HG03432 (cell line): ENCODE measurements at regions not wholly inside any gene's neighbourhood (a gene's known extent, or its start where the extent isn't known, plus 50 kb on each side); places are given as distances from the start of the nearest gene placed in this dataset.

Experiments
- ATAC-seq: cut with Tn5 transposase; IDR thresholded peaks from one replicate; pipeline ENCODE4 v1.9.1; 2021; ENCODE audit warnings: mild to moderate bottlenecking, moderate library complexity; ENCODE audit not compliant: unreplicated experiment

DNA sequence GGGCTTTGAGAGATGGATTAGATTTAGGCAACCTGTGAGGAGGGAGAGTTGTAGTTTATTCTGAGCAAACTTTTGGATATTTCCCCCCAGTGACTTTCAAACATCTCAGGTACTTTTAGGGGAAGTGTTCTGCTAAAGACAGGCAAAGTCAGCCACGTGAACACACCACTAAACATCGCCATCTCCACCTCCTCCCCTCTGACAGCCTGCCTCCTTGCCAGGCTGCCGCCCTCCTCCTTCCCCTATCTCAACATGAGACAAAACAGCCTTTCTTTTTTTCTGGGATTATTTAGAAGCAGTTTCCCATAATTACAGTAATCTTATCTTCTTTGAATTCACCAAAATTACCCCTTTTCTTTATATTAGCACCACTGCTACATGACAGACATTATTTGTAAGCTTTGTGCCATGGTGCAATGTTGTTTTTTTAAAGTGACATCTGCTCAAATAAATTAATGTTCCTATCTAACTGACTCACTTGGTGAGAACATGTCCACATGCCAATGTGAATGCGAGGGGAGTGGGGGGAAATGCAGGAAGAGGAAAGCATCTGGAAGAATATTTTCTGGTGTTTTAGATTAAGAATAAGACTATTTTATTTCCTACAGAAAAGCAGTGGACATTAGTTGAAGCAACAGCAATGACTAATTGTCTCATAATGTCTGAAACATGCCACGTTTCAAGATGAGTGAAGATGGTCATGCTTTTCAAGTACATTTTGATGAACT lies 147.8 kb upstream of the ATP1B1 start:
- no peak for ATAC-seq

DNA sequence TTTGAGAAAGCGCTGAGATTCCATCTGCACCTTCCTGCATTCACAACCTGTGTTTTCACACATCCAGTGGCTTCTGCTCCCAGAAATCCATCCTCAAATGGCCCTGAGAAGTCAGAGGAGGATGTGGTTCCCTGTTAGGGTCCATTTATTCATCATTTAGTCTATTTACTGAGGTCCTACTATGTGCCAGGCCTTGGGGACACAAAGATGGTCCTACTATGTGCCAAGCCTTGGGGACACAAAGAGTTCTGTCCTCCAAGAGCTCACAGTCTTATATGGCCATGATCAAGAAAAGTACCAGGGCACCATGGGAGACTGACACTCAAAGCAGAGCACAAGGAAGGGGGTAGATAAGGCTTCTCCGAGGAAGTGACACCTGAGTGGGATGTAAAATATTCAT lies 147.1 kb upstream of the ATP1B1 start:
- ATAC-seq = no peak

DNA sequence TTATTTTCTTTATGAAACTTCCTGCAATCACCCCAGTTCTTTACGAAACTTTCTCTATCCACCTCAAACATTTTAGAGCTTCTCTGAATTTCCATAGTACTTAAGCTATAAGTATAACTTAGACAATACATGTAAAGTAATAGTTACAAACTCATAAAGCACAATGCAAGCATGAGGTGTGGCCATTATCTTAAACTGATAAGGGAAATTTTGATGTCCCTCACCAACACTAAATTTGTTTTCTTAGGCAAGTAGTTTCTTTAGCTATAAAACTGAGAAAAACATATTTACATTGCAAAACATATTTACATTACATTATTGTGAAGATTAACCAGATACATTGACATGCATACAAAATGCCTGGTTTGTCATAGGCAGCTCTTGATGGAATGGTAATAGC lies 146.4 kb upstream of the ATP1B1 start:
- ATAC-seq = no peak

DNA sequence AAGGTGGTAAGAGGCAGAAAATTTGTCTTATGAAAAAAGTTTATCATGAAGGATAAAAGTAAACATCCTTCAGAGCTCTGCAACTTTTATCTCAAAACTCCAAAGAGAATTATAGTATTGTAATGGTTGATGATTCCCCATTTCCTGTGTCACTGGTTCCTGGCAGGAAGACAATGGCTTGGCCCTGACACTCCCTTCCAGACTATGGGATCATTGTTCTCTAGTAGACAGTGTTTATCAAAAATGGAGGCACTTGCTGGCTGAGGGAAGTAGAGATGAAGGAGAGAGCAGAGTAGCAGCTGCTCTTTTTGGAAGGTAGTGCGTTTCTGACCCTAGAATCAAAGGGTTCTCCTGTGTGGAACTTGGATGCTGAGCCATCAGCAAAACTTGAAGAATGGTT lies 145.9 kb upstream of the ATP1B1 start:
- ATAC-seq = no peak

DNA sequence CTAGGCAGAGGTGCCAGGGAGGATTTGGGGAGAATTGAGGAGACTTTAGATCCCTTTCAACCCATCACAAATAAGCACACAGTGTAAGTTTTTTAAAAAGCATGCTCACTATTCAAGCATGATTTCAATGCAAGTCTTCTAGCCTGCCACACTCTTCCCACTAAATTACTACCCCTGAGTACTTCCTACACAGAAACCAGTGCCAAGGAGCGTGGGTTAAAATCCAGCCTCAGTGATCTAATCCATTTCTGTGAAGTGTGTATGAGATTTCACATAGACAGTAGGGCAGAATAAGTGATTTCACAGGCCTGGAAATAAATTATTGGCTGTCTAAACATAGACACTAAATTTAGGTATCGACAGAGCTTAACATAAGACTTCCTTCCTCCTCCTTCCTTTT lies 142.9 kb upstream of the ATP1B1 start:
- ATAC-seq = no peak

DNA sequence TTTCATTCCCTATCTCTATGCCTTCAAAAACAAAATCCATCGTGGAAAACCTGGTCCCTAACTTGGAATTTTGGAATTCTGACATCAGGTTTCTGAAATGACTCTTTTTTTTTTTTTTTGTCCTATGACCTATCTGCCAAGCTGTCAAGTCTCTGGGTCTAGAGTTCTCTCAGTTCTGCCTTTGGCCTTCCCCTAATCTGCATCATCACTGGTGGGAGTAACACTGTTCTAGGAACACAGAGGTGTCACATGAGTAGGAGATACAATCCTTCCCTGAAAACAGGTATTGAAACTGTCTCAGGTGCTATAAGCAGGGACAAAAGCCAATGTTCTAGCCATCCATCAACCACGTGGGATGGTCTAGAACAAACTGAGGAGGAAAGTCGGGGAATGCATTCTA lies 142.0 kb upstream of the ATP1B1 start:
- no peak for ATAC-seq

DNA sequence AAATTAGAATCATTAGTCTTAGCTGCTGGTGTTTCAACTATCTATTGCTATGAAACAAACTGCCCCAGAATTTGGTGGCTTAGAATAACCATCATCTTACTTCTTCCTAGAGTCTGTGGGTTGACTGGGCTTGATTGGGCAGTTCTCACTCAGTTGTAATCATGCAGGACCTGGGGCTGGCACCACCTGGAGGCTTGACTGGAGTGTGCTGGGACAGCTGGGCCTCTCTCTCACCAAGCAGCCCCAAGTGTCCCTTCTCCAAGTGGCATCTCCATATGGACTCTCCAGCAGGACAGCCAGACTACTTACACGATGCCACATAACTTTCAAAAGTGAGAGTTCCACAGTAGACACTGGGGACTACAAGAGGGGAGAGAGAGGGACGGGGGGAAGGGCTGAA lies 140.3 kb upstream of the ATP1B1 start:
- ATAC-seq = no peak

DNA sequence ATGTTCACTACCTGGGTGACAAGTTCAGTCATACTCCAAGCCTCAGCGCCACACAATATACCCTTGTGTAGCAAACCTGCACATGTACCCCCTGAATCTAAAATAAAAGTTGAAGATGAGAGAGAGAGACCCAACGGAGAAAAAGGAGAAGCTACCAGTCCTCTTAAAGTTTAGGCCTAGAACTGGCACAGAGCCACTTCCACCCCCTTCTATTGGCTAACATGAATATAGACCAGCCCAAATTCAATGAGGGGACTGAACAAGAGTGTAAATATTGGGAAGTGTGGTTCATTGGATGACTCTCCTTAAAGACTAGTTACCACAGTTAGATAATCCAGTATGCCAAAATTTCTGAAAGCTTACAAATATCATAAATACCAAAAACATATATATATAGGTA lies 139.9 kb upstream of the ATP1B1 start:
- ATAC-seq = no peak

DNA sequence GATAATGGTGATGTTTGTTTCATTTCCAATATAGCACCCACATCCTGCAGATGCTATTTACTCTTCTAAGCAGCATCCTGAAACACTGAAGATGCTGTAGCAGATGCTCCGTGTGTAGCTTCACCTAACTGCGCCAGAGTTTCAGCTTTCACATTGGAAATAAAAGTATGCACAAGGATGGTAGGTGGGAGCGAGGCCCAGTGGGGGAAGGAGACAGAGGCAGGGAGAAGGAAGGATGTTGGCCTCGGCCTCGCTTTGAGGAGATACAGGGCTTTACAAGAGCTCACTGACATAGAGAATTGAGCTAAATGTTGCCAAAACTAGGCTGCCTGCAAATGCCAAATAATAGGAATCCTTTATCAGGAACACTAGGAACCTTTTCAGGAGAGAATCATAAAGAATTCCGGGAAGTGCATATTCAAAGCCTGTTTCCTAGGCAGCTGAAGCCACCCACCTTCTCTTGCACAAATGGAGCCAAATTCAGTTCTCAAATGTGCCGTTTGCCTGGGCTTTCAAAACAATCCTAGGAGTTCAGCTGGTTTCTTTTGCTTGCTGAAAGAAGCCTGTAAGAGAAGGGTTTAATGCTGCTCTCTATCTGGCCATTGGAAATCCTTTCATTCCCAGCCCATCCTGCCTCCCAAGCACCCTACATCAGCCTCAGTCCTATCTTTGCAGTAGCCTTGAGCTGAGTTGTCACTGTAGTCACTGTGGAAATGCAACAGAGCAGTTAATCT lies 135.4 kb upstream of the ATP1B1 start:
- ATAC-seq = no peak

DNA sequence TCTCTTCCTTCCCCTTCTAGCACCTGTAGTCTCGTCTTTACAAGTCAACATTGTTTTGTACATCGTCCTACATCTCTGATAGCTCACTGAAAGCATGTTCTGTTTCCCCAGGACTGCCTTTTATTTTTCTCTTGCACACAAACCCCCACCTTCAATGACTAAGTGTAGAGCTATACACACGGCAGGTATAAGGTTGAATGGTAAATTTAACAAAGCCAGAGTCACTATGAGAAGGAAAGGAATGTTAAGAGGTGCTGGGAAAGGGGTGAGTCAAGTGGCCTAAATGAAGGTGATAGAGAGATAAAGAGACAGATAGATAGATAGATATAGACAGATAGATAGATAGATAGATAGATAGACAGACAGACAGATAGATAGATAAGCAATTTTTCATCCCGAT lies 134.3 kb upstream of the ATP1B1 start:
- no peak for ATAC-seq

DNA sequence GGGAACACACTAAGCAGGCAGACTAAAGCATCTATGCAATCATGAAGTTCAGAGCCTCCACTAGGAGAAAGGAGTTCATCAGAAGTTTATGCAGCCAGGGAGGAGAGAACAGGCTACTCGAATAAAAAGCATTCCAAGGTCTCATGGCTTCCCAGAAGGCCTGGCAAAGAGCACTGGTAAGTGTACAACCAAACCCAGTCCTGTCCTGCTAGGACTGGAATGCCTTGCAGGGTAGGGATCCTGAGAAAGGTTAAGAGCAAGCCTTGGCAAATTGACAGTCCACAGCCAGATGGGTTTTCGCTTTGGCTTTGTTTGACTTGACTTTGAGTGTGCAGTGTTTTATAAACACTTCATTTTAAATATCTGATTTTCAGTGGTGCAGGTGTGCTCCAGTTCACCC lies 133.6 kb upstream of the ATP1B1 start:
- no peak for ATAC-seq

DNA sequence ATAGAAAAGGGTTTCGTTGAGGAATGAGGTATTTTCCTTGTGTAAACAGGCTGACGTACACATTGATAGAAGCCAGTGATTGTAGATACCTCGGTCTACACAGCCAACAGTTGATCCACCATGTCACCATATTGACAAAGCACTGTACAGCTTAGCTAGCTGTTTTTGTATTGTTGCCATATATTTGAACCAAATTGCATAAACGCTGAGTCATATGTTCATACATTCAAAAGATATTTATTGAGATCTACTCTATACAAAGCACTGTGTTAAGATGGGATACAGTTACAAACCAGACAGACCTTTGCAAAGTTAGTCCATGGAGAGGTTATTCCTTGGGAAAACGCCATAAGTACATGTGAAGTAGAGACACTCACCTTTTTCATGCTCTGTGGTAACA lies 132.4 kb upstream of the ATP1B1 start:
- ATAC-seq = no peak

DNA sequence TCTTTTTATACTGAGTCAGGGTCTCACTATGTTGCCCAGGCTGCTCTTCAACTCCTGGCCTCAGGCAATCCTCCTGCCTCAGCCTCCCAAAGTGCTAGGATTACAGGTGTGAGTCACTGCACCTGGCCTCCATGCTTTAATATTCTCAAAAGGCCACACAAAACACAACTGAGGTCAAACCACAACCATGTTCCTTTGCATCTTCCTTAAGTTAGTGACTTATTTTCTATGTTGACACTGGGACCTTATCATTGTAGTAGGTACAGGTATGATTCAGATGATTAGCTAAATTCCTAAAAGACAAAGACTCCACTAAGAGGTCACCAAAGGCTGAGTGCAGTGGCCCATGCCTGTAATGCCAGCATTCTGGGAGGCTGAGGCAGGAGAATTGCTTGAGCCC lies 131.9 kb upstream of the ATP1B1 start:
- ATAC-seq = no peak

DNA sequence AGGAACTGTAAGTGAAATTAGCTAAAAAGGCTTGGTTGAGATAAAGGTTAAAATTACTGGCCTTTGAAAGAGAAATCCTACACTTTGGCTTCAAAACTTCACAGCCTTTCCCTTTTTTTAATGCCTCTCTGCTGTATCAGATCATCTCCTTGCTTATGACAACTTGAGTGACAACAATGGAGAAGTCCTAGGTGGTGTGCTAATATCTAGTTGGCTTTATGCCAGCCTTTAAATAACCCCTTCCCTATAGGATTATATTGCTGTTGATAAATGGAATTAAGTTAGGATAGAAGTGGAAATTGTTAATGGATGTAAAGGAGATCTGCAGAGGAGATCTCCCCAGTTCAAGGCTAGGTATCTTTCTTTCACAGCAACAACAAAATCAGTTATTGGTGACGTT lies 130.2 kb upstream of the ATP1B1 start:
- ATAC-seq = no peak

DNA sequence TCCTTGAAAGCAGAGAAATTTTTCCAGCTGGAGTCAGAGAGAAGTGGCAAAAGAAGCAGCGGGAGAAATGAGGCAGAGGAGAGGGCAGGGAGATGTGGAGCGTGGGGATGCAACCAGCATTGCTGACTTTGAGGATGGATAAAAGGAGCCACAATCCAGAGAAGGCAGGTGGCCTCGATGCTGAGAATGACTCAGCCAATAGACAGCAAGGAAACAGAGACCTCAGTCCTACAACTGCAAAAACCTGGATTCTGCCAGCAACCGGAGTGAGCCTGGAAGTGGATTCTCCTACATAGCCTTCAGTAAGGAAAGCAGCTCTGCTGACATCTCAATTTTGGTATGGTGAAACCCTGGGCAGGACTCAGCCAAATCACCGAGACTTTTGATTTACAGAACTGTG lies 128.9 kb upstream of the ATP1B1 start:
- no peak for ATAC-seq

DNA sequence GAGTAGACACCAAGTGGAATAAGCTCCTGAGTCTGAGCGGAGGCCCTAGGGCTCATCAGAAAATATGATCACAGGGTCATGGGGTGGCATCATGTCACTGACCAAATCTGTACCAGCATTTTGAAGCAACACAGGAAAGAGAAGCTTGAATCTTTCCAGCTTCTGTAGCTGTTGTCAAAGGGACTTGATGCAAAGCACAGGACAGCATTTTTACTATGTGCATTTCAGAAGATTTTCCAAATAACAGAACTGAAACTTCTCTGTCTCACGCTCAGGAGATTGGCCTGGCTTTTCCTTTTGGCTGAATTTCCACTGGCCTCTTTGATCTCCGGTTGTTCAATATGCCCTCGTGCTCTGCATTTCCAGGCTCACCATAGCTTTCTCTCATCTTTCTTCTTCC lies 127.2 kb upstream of the ATP1B1 start:
- no peak for ATAC-seq

DNA sequence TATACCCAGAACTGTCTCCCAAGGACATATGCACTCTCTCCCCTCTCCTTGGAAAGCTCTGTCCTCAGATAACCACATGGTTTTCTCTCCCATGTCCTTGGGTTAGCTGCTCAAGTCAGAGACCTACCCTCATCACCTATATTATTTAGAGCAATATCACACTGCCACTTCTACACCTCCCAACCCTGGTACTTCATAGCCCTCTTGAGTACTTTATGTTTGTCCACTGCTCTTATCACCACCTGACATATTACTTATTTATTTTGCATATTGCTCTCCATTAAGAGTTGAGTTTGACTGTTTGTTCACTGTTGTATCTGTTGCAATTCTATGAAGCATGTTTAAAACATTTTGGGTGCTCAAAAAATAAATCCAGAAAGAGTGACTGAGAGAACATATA lies 126.3 kb upstream of the ATP1B1 start:
- ATAC-seq = no peak

DNA sequence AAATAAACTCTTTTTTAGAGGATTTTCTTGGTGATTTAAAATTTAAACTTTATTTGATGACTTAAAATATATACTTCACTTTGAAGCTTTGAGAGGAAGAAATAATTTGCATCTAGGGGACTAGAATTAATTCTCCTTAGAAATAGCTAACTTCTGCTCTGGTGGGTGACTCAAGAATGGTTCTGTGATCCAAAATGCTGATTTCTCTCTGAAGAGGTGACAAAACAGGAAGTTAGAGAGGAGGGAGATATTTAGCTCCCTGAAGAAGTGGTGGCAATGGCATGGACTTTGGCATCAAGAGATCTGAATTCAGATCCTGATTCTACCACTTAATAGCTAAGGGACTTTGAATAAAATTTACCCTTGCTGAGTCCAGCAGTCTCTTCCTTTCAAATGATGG lies 125.8 kb upstream of the ATP1B1 start:
- no peak for ATAC-seq

DNA sequence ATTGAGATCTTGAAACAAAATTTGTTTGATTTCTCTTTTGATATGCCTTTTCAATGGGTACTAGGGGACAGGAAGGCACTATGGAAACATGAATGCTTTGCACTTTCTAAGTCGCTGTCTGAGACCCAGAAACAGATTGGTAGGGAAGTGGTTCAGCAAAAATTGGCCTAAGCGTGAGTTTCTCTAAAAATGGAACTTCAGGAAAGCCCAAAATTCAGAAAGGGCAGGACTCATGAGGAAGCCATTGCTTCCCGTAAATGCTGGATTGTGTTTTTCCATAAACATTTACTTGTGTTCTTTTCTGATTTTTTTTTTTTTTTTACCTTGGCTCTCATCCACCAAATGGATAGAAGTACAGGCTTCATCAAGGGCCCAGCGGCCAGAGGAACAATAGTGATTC lies 123.7 kb upstream of the ATP1B1 start:
- ATAC-seq = no peak

DNA sequence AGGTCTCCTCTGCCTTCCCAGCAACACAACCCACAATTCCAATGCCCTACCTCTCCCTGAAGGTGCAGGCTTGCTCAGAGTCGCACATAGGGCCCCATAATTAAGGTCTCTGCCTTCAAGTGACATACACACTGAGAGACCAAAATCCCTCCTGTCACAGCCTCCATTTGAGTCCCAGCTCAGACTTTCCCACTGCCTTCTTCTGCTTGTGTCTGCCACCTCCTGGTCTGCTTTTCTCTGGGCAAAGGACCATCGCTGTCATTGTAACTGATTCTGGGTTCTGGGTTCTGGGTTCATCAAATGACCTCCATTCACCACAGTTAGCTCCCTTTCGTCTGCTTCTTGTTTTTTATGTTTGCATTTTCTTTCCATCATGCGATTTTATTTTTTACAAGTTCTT lies 119.2 kb upstream of the ATP1B1 start:
- ATAC-seq = no peak

DNA sequence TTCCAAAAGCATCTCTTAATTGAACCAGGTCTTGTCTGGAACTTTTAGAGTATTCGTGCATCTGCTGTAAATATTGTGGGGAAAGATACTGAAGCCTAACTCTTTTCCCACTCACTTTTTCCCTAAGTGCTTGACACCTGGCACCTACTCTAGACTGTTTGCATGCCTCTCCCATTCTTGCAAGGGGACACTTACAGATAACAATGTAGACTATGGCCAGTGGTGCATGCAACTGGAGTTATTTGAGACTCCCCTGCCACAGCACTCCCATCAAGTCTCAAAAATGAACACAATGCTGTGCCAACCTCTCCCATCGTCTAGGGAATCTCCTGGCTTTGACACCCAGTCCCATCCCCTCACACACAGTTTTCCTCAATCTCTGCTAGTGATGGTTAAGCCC lies 118.6 kb upstream of the ATP1B1 start:
- ATAC-seq = no peak

DNA sequence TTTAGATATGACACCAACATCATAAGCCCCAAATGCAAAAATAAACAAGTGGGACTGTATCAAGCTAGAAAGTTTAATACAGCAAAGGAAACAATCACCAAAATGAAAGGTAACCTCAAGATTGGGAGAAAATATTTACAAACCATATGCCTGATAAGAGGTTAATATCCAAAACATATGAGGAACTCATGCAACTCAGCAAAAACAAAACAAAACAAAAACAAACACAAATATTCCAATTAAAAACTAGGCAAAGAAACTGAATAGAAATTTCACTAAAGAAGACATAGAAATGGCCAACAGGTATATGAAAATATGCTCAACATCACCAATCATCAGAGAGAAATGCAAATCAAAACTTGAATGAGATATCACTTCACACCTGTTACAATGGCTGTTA lies 116.5 kb upstream of the ATP1B1 start:
- no peak for ATAC-seq
